NCI-H446 treated with DMSO at 0.1 percent for 48 hours (cell line): ENCODE measurements at regions not wholly inside any gene's neighbourhood (a gene's known extent, or its start where the extent isn't known, plus 50 kb on each side); places are given as distances from the start of the nearest gene placed in this dataset.
A peak's percentile ranks its signal among the peaks of the same experiment; 100 is the strongest.

ENCODE experiments used
- DNase-seq: peaks from one replicate; lab custom pipeline; 2025; lab: John Stamatoyannopoulos, UW

GRCh38 chr3:28905798-28906197 lies 375.1 kb upstream of the RBMS3 start:
- DNase-seq, result no peak

- DNase-seq, result no peak
Measured at GRCh38 chr3:28906561-28907310, 374.1 kb upstream of the RBMS3 start.

DNA sequence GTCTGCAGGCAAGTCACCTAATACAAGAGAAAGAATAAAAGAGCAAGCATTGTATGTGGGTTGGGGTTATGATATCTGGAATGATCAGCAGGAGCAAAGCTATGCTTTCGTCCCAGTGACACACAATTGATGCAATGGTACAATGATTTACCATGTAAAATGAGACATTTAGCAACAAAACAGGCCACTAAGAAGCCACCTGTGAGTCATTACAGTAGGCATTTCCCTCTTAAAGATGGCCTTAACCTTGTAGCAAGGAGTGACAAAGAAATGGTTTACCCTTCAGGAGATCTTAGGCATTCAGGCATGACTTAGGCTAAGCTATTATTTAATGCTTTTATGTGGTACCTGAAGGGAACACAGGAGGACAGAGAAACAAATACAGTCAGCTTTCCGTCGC lies 373.3 kb upstream of the RBMS3 start:
- DNase-seq, result no peak

- no peak for DNase-seq
Measured at GRCh38 chr3:28912120-28912885, 368.6 kb upstream of the RBMS3 start.

GRCh38 chr3:28915741-28916500 lies 364.9 kb upstream of the RBMS3 start:
- DNase-seq, result no peak

DNA sequence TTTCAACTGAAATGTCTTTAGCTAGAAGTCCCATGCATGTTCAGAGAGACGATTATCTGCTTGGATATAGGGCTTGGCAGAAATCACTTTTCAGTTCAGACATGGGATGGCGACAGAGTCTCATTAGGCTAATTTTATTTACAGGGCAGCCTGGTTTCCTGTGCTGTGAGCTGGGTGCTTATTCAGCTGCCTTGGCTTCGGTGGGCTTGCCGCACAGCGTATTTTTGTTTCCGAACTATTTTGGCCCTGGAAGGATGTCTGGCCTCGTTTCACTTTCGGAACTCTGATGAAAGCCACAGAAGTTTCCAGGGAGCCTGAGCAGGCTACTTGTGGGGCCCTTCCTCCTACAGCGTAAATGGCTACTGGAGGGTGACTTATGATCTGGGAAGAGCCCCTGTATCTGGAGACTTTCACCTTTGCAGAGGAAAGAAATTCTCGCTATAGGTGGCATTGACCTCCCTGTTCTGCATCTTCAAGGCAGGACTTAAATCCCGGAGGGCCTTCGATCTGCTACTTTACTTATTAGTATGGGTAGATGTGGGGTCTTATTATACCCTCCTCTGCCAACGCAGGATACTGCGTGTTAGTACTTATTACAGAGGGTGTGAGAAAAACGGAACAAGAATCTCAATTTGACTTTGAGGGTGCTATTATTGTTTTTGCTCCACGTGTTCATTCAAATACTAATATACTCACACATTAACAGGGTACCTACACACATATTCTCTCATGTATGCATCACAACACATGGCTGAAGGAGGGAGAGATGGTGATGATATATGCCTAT lies 364.0 kb upstream of the RBMS3 start:
- DNase-seq, result peak; percentile 10

GRCh38 chr3:28917895-28918475 lies 362.9 kb upstream of the RBMS3 start:
- DNase-seq, result no peak

DNA sequence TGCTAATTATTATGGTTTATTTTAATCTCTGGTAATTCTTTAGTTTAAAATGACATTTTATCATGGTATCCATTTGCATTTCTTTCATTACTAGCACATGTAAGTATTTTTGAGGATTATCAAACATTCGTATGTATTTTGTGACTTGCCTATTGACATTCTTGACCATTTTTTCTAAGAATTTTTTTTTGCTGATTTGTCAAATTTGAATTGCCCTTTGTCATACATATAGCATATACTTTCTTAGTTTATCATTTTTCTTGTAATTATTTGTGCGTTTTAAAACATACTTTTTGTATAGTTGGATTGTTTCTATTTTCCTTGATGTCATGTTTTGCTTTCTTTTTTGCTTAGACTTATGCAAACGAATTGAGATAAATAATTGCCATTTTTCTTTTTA lies 358.5 kb upstream of the RBMS3 start:
- DNase-seq, result no peak

- DNase-seq, result no peak
Measured at GRCh38 chr3:28923994-28924393, 356.9 kb upstream of the RBMS3 start.

DNA sequence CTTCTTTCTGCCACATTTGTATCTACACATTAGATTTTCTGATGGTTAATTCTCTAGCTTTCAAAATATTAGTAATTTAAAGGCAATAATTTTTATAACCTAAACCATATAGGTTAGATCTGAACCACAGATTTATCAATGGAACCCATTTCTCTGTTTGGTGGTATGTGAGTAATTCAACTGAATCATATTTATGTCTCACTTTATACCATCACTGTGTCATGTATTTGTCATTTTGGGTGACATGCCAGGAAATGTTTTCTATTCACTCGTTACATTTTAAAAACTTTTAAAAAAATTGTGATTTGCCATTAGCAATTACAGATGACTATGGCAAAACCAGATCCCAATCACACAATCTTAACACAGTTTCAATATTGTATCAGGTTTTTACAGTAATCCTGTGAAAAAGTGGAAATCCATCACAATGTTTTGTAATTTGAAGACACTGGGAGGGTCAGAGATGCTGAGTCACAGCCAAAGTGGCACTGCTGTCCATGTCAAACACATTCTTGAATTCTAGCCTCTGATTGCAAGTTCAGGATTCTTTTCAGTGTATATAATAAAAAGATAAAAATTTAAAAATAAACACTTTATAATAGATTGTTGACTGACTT lies 356.0 kb upstream of the RBMS3 start:
- DNase-seq, result no peak

- DNase-seq, result no peak
Measured at GRCh38 chr3:28933337-28933736, 347.5 kb upstream of the RBMS3 start.

GRCh38 chr3:28934126-28934813 lies 346.6 kb upstream of the RBMS3 start:
- DNase-seq, result no peak

DNA sequence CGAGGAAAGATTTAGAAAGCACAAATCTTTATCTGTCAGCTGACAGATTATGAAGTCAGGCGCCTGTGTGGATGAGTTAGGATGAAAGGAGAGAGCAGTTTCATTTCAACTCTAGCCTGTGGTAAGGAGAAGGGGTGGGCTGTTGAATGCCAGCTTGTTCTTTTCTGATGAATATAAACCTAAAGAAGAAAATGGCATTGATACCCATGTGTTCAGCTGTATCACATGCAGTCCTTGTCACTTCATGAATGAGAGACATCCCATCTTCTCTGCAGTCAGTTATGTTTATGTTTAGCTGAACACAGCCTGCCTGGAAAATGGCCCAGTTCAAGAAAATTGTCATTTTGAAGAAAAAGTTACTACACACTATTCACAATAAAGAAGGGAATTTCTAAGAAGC lies 345.7 kb upstream of the RBMS3 start:
- DNase-seq, result no peak

DNA sequence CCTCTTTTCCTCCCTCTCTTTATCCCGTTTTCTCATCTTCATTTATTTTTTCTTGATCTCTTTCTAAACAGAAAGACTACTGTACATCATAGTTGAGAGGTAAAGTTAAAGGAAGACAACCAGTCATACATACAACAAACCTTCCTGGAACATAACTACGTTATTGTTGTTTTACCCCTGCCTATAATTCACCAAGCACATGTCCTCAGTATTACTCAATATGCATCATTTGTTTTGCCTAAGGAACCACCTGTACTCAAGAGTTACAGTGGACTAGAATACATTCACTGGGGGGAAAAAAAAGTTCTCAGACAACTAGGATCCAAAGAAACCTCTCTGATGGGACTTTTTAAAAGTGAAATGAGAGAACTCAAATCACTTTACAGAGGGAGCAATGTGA lies 344.7 kb upstream of the RBMS3 start:
- DNase-seq, result no peak

DNA sequence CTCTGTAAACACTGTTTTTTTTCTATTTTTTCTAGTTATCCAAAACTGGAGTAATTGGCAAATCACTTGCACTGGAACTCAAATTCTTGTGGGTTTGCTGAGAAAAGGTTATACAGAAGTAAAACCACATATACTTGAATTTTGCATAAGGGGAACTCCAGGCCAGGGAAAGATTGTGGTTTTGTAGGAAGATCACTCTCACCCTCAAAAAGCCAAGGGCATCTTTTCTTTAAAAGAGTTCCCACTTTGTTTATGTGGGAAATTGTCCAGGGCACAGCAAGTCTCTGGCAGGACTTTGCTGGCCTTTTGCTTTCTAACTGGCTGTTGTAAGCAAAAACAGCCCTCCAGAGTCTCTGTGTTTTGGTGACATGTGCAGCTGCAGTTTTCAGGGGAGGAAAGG lies 340.3 kb upstream of the RBMS3 start:
- peak; percentile 3 for DNase-seq

GRCh38 chr3:28940994-28941393 lies 339.9 kb upstream of the RBMS3 start:
- no peak for DNase-seq

DNA sequence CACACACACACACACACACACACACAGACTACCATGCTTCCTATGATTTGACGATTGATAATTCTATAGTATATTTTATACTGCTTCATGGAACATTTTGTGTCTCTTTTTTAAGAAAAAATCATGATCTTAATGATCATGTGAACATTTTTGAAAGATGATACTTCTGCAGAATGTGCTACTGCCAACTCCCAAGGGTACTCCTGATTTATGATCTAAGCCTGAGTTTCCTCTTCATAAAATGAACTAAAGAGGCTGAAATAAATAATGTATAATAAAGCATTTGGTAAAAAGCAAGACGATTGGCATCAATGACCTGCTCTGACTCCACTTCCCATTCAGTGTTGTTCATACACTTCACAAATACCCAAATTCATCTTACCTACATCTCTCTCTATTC lies 333.8 kb upstream of the RBMS3 start:
- peak; percentile 2 for DNase-seq

DNA sequence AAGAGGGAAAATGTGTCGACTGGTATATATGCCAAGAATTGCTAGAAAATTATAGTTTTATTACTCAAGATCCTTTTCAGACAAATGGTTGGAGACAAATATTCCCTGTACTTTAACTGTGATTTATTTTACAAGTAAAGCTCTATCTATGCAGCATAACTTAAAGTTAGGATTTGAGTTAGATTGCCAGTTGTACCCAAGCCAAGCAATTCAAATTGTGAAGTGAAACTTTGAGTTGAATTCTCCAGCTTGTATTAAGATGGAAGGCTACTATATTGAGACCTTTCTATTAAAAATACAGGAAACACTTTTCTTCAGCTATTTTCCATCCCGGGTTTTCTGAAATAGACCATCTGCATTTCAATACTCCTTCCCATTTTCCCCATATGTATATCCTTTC lies 333.1 kb upstream of the RBMS3 start:
- no peak for DNase-seq

GRCh38 chr3:28948685-28949084 lies 332.2 kb upstream of the RBMS3 start:
- DNase-seq, result no peak

DNA sequence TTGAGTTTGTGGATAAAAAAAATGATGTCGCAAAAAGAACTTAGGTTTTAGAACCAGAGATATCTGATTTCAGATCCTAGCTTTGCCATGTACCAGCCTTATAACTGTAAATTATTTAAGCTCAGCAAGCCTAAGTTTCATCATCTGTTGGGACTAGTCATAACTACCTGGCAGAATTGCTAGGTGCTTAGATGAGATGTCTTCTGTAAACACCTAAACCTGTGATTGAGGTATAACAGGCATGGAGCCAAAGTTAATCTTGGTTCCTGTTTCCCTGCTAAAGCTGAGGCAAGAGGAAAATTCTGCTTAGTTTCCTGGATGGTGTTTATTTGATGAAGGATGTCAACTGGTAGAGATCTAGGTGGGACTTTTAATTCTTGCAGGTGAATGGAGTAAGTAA lies 331.3 kb upstream of the RBMS3 start:
- no peak for DNase-seq

GRCh38 chr3:28950614-28951013 lies 330.3 kb upstream of the RBMS3 start:
- DNase-seq, result no peak
